HG02642 (cell line): ENCODE measurements at regions not wholly inside any gene's neighbourhood (a gene's known extent, or its start where the extent isn't known, plus 50 kb on each side); places are given as distances from the start of the nearest gene placed in this dataset.

ENCODE experiments used
- ATAC-seq: cut with Tn5 transposase; IDR thresholded peaks from one replicate; pipeline ENCODE4 v1.9.1; 2021; ENCODE audit warnings: mild to moderate bottlenecking; ENCODE audit not compliant: unreplicated experiment, poor library complexity

DNA sequence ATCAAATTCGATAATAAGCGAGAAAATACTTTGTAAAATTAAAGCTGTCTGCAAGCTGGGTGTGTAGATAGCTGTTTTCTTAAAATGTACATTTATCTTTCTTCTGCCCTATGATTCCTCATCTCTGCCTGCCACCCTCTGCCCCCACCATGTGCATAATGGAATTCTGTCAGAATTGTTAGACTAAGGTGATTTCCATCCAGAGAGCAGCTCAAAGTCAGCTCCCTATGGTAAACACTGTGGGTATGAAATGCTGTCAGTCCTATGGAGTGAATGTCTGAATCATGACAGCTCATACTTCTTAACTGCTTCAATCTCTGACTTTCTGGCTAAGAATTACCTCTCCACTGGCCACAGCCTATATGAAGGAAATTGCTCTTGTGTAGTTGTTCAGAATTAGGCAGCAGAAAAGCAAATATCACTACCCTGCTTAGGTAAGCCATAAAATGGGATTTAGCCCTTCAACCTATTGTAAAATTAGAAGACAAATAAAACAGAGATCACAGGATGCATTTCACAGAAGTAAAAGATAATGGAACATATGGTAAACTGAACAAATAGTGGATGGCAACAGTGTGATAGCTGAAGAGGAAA is 137.7 kb downstream of the CD8B2 start:
- no peak for ATAC-seq

GRCh38 chr2:106628377-106628776 is 141.2 kb downstream of the CD8B2 start:
- ATAC-seq, result no peak

DNA sequence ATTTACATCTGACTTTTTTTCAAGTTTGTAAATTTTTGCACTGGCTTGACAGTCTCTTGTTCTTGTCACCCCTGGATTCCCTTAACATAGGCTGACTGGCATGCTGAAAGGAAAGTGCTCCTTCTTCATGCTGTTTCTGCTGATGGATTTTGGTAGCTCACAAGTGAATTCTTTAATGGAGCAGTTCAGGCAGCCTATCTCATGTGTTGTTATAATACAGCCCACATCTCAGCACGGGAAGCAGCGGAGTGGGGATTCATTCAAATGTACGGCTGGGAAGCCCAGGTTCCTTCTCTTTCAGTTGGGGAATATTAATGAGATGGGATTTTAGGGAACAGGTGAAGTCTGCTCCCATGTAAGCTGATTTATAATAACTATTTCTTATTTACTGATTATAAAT is 142.8 kb downstream of the CD8B2 start:
- no peak for ATAC-seq

DNA sequence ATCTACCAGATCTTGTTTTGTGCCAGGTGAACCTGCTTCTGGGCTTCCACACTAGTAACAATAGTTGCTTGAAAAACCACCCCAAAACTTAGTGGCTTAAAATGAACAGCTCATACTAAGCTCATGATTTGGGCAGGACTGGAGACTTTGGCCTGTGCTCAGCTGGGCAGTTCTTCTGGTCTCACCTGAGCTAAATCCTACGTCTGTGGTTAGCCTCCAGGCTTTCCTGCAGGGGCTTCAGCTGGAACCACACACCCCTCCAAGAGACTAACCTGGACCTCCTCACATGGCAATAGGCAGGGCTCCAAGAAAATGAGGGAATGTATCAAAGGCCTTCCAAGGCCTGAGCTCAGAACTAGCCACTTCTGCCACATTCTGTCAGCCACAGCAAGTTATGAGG is 144.1 kb downstream of the CD8B2 start:
- ATAC-seq, result no peak

DNA sequence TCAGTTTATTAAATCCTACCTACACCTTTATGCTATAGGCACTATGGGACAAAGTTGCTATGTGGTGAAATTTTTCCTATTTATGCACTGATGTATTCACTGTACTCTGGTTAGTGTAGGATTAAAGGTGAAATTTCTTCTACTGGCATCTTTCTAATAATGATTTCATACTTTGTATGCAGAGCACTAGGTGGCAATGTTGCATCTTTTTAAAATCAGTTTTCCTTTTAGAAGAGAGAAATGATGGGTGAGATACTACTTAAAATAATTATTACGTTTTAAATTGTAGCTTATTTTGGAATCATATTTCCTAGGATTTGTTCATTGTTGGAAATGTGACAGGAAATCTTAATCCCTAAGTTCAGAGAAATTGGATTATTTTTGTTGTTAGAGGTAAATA is 150.9 kb downstream of the CD8B2 start:
- no peak for ATAC-seq

DNA sequence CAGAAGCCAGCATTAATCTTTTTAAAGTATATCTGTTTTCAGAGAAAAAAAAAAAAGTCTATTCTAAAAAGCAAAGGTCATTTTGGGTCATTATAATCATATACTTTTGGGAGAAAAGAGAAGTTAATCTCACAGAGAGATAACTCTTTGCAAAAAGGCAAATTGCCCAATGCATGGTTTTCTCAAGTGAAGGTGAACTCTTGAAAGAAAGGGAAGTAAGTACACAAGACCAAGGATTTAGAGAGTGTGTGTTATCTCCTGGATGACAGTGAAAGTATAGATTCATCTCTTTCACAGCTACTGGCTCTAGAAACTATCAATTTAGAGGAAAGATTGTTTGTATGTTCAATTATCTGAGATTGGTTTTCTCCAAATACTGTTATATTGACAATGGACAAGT is 151.4 kb downstream of the CD8B2 start:
- ATAC-seq, result no peak

DNA sequence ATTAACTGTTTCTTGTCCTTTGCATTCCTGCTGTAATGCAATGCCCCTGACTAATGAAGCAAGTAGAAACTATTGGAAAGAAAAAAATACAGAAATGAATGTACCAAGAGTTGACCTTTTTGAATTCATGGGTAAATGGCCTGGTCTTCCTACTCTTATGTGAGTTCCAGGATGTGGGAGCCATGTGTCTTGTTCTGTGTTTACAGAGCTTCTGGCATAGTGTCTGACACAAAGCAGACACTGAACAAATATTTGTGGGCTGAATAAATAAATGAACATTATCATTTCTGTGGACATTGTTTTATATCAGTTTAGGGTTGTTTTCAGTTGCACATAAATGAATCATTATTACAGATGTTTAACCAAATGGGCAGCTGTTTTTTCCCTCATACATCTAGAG is 155.5 kb downstream of the CD8B2 start:
- no peak for ATAC-seq

GRCh38 chr2:106644623-106645022 is 157.5 kb downstream of the CD8B2 start:
- no peak for ATAC-seq

- ATAC-seq, result no peak
These were observed 159.4 kb downstream of the CD8B2 start for GRCh38 chr2:106646605-106647004.

DNA sequence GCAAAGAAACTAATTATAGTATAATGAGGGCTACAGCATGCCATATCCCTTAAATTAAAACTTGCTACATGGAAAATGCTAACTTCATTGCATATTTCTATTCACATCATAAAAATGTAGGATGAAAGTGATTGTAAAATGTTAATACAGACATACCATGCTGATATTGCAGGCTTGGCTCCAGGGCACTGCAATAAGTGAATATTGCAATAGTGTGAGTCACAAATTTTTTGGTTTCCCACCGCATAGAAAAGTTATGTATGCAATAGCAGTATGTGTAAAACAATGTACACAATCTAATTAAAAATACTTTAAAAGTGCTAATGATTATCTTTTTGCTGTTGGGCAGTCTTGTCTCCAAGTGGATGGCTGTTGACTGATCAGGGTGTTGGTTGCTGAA is 162.1 kb downstream of the CD8B2 start:
- no peak for ATAC-seq

GRCh38 chr2:106653465-106653864 is 166.3 kb downstream of the CD8B2 start:
- no peak for ATAC-seq

- ATAC-seq, result no peak
These were observed 171.5 kb downstream of the CD8B2 start for GRCh38 chr2:106658616-106659015.

DNA sequence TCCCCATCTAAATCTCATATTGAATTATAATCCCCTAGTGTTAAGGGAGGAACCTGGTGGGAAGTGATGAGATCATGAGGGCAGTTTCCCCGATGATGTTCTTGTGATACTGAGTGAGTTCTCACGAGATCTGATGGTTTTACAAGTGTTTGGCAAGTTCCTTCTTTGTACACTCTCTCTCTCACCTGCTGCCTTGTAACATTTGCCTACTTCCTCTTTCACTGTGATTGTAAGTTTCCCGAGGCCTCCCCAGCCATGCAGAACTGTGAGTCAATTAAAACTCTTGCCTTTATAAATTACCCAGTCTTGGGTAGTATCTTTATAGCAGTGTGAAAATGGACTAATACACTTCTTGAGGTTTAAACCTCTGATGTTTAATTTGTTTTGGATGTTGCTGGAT is 177.5 kb downstream of the CD8B2 start:
- ATAC-seq, result peak; percentile 79

DNA sequence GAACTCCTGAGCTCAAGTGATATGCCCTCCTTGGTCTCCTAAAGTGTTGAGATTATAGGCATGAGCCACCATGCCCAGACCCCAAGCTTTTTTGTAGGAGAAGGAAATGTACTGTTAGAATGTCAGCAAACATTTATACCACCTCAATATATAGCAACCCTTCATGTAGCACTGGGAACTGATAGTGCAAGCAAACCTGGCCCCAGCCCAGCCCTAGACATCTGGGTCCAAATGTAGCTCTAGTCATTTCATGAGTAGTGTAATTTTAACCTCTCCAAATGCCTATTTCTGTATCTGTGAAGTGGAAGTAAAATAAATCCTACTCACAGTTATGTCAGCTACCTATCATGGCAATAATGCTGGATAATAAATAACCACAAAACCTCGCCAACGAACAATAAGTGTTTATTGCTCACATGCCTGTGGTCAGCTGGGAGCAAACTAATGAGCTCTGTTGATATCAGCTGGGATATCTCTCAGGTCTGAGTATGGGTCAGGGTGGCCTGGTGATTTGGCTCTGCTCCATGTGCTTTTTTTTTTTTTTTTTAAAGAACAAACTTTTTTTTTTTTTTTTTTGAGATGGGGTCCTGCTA is 180.4 kb downstream of the CD8B2 start:
- ATAC-seq, result no peak

GRCh38 chr2:106685180-106685897 is 198.2 kb downstream of the CD8B2 start:
- ATAC-seq, result no peak

- ATAC-seq, result no peak
These were observed 199.2 kb downstream of the ST6GAL2 start for GRCh38 chr2:106686814-106687213.

DNA sequence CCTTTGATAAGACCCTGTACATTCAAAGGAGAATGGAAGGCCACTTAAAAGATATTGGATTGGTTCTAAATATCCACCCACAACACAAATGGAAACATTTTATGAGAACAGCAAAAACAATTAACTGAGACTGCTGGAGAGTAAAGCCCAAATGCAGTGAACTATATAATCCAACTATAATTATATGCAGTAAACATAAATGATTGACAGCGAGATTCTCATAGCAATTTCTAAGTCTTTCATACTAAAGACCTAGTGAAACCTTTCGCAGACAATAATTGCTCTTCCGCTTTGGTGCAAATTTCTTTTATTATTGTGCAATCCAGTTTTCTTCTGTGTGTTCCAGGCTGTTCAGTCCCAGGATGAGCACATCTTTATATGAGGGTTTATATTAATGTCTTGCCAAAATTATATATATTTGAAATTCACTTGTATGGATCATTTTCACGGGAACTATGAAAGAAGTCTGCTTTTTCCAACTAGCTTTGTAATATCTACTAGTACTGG is 190.9 kb downstream of the ST6GAL2 start:
- ATAC-seq, result no peak

DNA sequence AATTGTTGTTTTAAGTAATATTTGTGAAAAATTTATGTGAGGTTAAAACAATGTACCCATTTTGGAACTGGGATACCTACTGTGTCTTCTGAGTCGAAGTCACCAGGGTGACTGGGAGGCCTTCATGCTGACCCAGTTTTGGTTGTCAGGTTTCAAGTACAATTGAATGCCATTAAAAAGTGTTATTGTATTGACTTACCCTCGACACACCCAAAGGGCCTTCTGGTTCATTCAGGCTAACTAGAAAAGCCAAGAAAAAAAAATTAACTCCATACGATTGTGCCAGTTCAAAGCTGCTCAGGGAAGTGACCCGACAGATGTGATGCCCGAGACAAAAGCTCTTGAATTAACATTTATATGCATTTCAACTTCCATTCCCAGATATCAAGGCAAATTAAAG is 190.0 kb downstream of the ST6GAL2 start:
- ATAC-seq, result no peak

- ATAC-seq, result no peak
These were observed 185.4 kb downstream of the ST6GAL2 start for GRCh38 chr2:106700616-106701015.

DNA sequence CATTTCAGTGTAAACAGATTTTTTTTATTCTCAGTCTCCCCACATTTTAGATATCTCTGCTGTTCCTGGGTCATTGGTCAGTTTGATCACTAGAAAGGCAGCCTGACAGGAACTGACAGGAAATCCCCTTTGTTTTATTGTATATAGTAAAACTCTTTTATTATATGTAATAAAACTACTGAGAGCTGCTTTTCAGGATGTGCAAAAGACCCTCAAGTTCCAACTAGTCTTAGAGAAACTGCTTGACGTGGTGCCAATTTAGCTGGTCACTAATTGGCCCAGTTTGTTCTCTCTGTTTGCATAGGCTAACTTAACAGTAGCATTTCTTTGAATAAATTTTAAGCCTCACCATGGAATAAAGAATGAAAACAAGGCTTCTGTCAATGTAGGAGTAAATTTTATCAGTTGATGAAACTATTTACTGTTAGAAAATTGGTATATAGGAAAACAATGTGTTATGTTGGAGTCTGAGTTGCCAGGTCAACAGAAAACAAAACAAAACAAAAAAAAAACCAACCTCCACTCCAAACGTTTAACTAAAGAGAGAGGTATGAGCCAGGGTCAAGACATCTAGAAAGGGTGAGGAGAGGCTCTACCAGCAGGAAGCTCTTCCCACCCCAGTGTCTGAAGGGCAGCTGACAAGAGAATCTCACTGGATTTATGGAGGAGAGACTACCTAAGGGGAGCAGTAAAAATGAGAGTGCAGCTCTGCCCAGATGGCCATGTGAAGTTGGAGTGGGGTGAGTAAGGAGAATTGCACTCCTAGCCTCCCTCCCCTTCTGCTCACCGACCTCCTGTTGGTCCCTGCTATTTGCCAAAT is 184.6 kb downstream of the ST6GAL2 start:
- no peak for ATAC-seq

DNA sequence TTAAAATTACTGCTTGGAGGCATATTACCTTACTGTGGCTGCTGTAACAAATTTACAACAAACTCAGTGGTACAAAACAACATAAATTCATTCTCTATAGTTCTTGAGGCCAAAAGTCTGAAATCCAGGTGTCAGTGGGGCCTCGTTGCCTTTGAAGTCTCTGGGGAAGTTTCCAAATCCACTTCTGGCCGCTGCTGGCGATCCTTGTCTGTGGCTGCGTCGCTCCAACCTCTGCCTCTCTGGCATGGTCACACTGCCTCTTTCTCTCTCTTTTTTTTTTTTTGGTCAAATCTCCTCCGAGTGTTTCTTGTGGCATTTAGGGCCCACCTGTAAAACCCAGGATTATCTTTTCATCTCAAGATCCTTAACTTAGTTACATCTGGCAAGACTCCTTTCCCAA is 182.8 kb downstream of the ST6GAL2 start:
- ATAC-seq, result no peak
